Choroid plexus epithelial cell (primary cell): ENCODE measurements at regions not wholly inside any gene's neighbourhood (a gene's known extent, or its start where the extent isn't known, plus 50 kb on each side); places are given as distances from the start of the nearest gene placed in this dataset.

Experiments
- DNase-seq: peaks from one replicate; pipeline ENCODE4 v3.0.0-alpha.2; 2010; ENCODE audit warnings: low read depth
- H3K4me3 ChIP-seq: 2 replicates; pipeline ENCODE4 v1.5.1; 2011; ENCODE audit warnings: low read depth, mild to moderate bottlenecking, control low read depth, low read length, moderate library complexity
- CTCF ChIP-seq: conservative IDR thresholded peaks from 2 replicates; pipeline ENCODE4 v1.5.1; 2011; ENCODE audit warnings: low read depth, mild to moderate bottlenecking, control low read depth, inconsistent platforms, low read length, moderate library complexity

- H3K4me3 ChIP-seq, result no peak overlapping the region
- TF ChIP-seq CTCF, result peak; percentile 46
- DNase-seq, result peak; percentile 35
Observed at GRCh38 chr13:70623239-70623638, 515.0 kb upstream of the KLHL1 start.

GRCh38 chr13:70622796-70623195, 514.5 kb upstream of the KLHL1 start:
- no peak for DNase-seq
- TF ChIP-seq CTCF, result no peak
- no peak overlapping the region for H3K4me3 ChIP-seq

GRCh38 chr13:70619936-70620335, 511.7 kb upstream of the KLHL1 start:
- no peak for DNase-seq
- no peak overlapping the region for H3K4me3 ChIP-seq
- TF ChIP-seq CTCF, result no peak

- DNase-seq, result no peak
- no peak overlapping the region for H3K4me3 ChIP-seq
- TF ChIP-seq CTCF, result no peak
Observed at GRCh38 chr13:70616847-70617246, 508.6 kb upstream of the KLHL1 start.

GRCh38 chr13:70613295-70613694, 505.0 kb upstream of the KLHL1 start:
- peak; percentile 37 for DNase-seq
- H3K4me3 ChIP-seq, result no peak overlapping the region
- peak; percentile 48 for TF ChIP-seq CTCF

- DNase-seq, result no peak
- no peak for TF ChIP-seq CTCF
Observed at GRCh38 chr13:70612881-70613280, 504.6 kb upstream of the KLHL1 start.

GRCh38 chr13:70604448-70604847, 496.2 kb upstream of the KLHL1 start:
- H3K4me3 ChIP-seq, result no peak overlapping the region
- no peak for TF ChIP-seq CTCF
- DNase-seq, result no peak

More at GRCh38 chr13:70612881-70613280, 504.6 kb upstream of the KLHL1 start:
- H3K4me3 ChIP-seq, result no peak overlapping the region
